ENCODE measurements at regions not wholly inside any gene's neighbourhood (a gene's known extent, or its start where the extent isn't known, plus 50 kb on each side); places are given as distances from the start of the nearest gene placed in this dataset.

- DNase-seq (ENCODE audit: low spot score): peak; percentile 27
These were observed 225.0 kb upstream of the GRIP1 start for GRCh38 chr12:66903782-66904396.

- DNase-seq (ENCODE audit: low spot score): no peak
These were observed 226.3 kb upstream of the GRIP1 start for GRCh38 chr12:66905201-66905600.

GRCh38 chr12:66910366-66910974 is 231.6 kb upstream of the GRIP1 start:
- DNase-seq (ENCODE audit: low spot score): no peak

GRCh38 chr12:66915306-66915904 is 236.5 kb upstream of the GRIP1 start:
- no peak for DNase-seq (ENCODE audit: low spot score)

GRCh38 chr12:66916189-66916588 is 237.3 kb upstream of the GRIP1 start:
- no peak for DNase-seq (ENCODE audit: low spot score)

- no peak for DNase-seq (ENCODE audit: low spot score)
These were observed 240.6 kb upstream of the GRIP1 start for GRCh38 chr12:66919466-66919865.

- DNase-seq (ENCODE audit: low spot score): no peak
These were observed 241.3 kb upstream of the GRIP1 start for GRCh38 chr12:66920205-66920604.

GRCh38 chr12:66921151-66921550 is 242.3 kb upstream of the GRIP1 start:
- no peak for DNase-seq (ENCODE audit: low spot score)

- DNase-seq (ENCODE audit: low spot score): no peak
These were observed 246.2 kb upstream of the GRIP1 start for GRCh38 chr12:66925083-66925482.

- DNase-seq (ENCODE audit: low spot score): no peak
These were observed 250.2 kb upstream of the GRIP1 start for GRCh38 chr12:66929121-66929520.

- peak; percentile 17 for DNase-seq (ENCODE audit: low spot score)
These were observed 252.2 kb upstream of the GRIP1 start for GRCh38 chr12:66931091-66931490.

- no peak for DNase-seq (ENCODE audit: low spot score)
These were observed 253.2 kb upstream of the GRIP1 start for GRCh38 chr12:66932126-66932525.

- DNase-seq (ENCODE audit: low spot score): no peak
These were observed 255.6 kb upstream of the GRIP1 start for GRCh38 chr12:66934302-66935062.

- no peak for DNase-seq (ENCODE audit: low spot score)
These were observed 262.3 kb upstream of the GRIP1 start for GRCh38 chr12:66941150-66941549.

- no peak for DNase-seq (ENCODE audit: low spot score)
These were observed 264.0 kb upstream of the GRIP1 start for GRCh38 chr12:66942741-66943465.

GRCh38 chr12:66944365-66944764 is 265.5 kb upstream of the GRIP1 start:
- DNase-seq (ENCODE audit: low spot score): no peak

- no peak for DNase-seq (ENCODE audit: low spot score)
These were observed 266.4 kb upstream of the GRIP1 start for GRCh38 chr12:66945189-66945817.

GRCh38 chr12:66947119-66947518 is 268.2 kb upstream of the GRIP1 start:
- no peak for DNase-seq (ENCODE audit: low spot score)

GRCh38 chr12:66952668-66953067 is 273.8 kb upstream of the GRIP1 start:
- no peak for DNase-seq (ENCODE audit: low spot score)

GRCh38 chr12:66956300-66956699 is 277.4 kb upstream of the GRIP1 start:
- no peak for DNase-seq (ENCODE audit: low spot score)

GRCh38 chr12:66959276-66959675 is 280.4 kb upstream of the GRIP1 start:
- DNase-seq (ENCODE audit: low spot score): no peak
